Esophagus squamous epithelium (tissue), 4 donors: ENCODE measurements at regions not wholly inside any gene's neighbourhood (a gene's known extent, or its start where the extent isn't known, plus 50 kb on each side); places are given as distances from the start of the nearest gene placed in this dataset.

ENCODE experiments used
- CTCF ChIP-seq, 6 experiments: fragments of 450-650 bp in 4 of 6; fragments of 200-600 bp in 2 of 6; sonication (generic) in 2 of 6; IDR thresholded peaks; one replicate each; pipeline ENCODE4 v1.5.1; 2016 to 2019; ENCODE audit warnings: antibody characterized with exemption in 6 of 6, mild to moderate bottlenecking in 4 of 6, moderate library complexity in 4 of 6
- POLR2A ChIP-seq, 4 donors: fragments of 450-650 bp; IDR thresholded peaks; one replicate each; pipeline ENCODE4 v1.6.1; 2017; ENCODE audit warnings: antibody characterized with exemption in 4 of 4, mild to moderate bottlenecking in 4 of 4, moderate library complexity in 3 of 4

GRCh38 chr5:155836089-155836803, 490.7 kb upstream of the SGCD start:
- TF ChIP-seq CTCF (IDR thresholded peaks at IDR 0.05) (no peak), POLR2A (IDR thresholded peaks at IDR 0.05) (no peak)
